H9 (cell line): ENCODE measurements at regions not wholly inside any gene's neighbourhood (a gene's known extent, or its start where the extent isn't known, plus 50 kb on each side); places are given as distances from the start of the nearest gene placed in this dataset.

ENCODE experiments used
- DNase-seq: peaks from one replicate; pipeline ENCODE4 v3.0.0-alpha.2; 2017
- H2AFZ ChIP-seq: one replicate; pipeline ENCODE4 v1.6.1; 2013; ENCODE audit warnings: mild to moderate bottlenecking, low read length, control low read depth, moderate library complexity
- H2AK5ac ChIP-seq: 2 replicates; pipeline ENCODE4 v1.6.1; 2013; ENCODE audit warnings: low read length, control low read depth, mixed read lengths; ENCODE audit not compliant: insufficient read length
- H2BK120ac ChIP-seq: one replicate; pipeline ENCODE4 v1.6.1; 2013; ENCODE audit warnings: low read depth, mild to moderate bottlenecking, low read length, control low read depth, inconsistent platforms; ENCODE audit not compliant: poor library complexity, severe bottlenecking
- H2BK12ac ChIP-seq: 2 replicates; pipeline ENCODE4 v1.6.1; 2013; ENCODE audit warnings: low read length, control low read depth, mixed read lengths, low read depth; ENCODE audit not compliant: insufficient read length
- H2BK15ac ChIP-seq: 2 replicates; pipeline ENCODE4 v1.6.1; 2013; ENCODE audit warnings: low read depth, low read length, control low read depth
- H2BK20ac ChIP-seq: one replicate; pipeline ENCODE4 v1.6.1; 2013; ENCODE audit warnings: low read depth, mild to moderate bottlenecking, low read length, control low read depth, inconsistent platforms; ENCODE audit not compliant: poor library complexity, severe bottlenecking
- H2BK5ac ChIP-seq: 2 replicates; pipeline ENCODE4 v1.6.1; 2013; ENCODE audit warnings: low read length, control low read depth, mixed read lengths; ENCODE audit not compliant: insufficient read length
- H3K14ac ChIP-seq: 2 replicates; pipeline ENCODE4 v1.6.1; 2013; ENCODE audit warnings: low read length, control low read depth; ENCODE audit not compliant: insufficient read depth
- H3K18ac ChIP-seq: 2 replicates; pipeline ENCODE4 v1.6.1; 2013; ENCODE audit warnings: low read depth, mild to moderate bottlenecking, mixed read lengths, low read length, control low read depth; ENCODE audit not compliant: insufficient read length
- H3K23ac ChIP-seq: 2 replicates; pipeline ENCODE4 v1.6.1; 2013; ENCODE audit warnings: low read length, control low read depth, mixed read lengths, low read depth; ENCODE audit not compliant: insufficient read length
- H3K23me2 ChIP-seq: 2 replicates; pipeline ENCODE4 v1.6.1; 2013; ENCODE audit warnings: low read depth, mild to moderate bottlenecking, mixed read lengths, low read length, control low read depth; ENCODE audit not compliant: insufficient read length, poor library complexity, severe bottlenecking
- H3K27ac ChIP-seq: 2 replicates; pipeline ENCODE4 v1.5.1; 2013; ENCODE audit warnings: low read length, control low read depth, mixed read lengths, low read depth; ENCODE audit not compliant: insufficient read length
- H3K27me3 ChIP-seq: 2 replicates; pipeline ENCODE4 v1.6.1; 2013; ENCODE audit warnings: low read length, control low read depth, inconsistent platforms; ENCODE audit not compliant: insufficient read depth
- H3K4ac ChIP-seq: 2 replicates; pipeline ENCODE4 v1.6.1; 2013; ENCODE audit warnings: low read depth, mild to moderate bottlenecking, control low read depth, inconsistent platforms, low read length, moderate library complexity
- H3K4me1 ChIP-seq: 2 replicates; pipeline ENCODE4 v1.6.1; 2013; ENCODE audit warnings: low read length, control low read depth, inconsistent platforms; ENCODE audit not compliant: insufficient read depth
- H3K4me2 ChIP-seq: 2 replicates; pipeline ENCODE4 v1.6.1; 2013; ENCODE audit warnings: low read length, control low read depth, mixed read lengths; ENCODE audit not compliant: insufficient read length, insufficient read depth
- H3K56ac ChIP-seq: 2 replicates; pipeline ENCODE4 v1.6.1; 2013; ENCODE audit warnings: low read depth, mild to moderate bottlenecking, mixed read lengths, low read length, control low read depth; ENCODE audit not compliant: insufficient read length
- H3K79me1 ChIP-seq: 2 replicates; pipeline ENCODE4 v1.6.1; 2013; ENCODE audit warnings: low read depth, mild to moderate bottlenecking, moderate library complexity, low read length, control low read depth, inconsistent platforms; ENCODE audit not compliant: insufficient read depth, poor library complexity, severe bottlenecking
- H3K79me2 ChIP-seq: 2 replicates; pipeline ENCODE4 v1.6.1; 2013; ENCODE audit warnings: low read length, control low read depth, inconsistent platforms; ENCODE audit not compliant: insufficient read depth
- H3K9ac ChIP-seq: 2 replicates; pipeline ENCODE4 v1.6.1; 2013; ENCODE audit warnings: low read length, control low read depth, mixed read lengths; ENCODE audit not compliant: insufficient read length; ENCODE audit errors: extremely low read depth
- H3K9me3 ChIP-seq: one replicate; pipeline ENCODE4 v1.6.1; 2013; ENCODE audit warnings: low read depth, low read length, inconsistent platforms; ENCODE audit not compliant: control insufficient read depth
- H3T11ph ChIP-seq: one replicate; pipeline ENCODE4 v1.6.1; 2013; ENCODE audit warnings: mild to moderate bottlenecking, low read length, control low read depth, inconsistent platforms
- H4K20me1 ChIP-seq: one replicate; pipeline ENCODE4 v1.6.1; 2013; ENCODE audit not compliant: control insufficient read depth, insufficient read length, insufficient read depth
- H4K5ac ChIP-seq: 2 replicates; pipeline ENCODE4 v1.6.1; 2013; ENCODE audit warnings: low read depth, mild to moderate bottlenecking, mixed read lengths, low read length, control low read depth; ENCODE audit not compliant: insufficient read length
- H4K8ac ChIP-seq: replicated peaks from 2 replicates; pipeline ENCODE4 v1.6.1; 2013; ENCODE audit warnings: low read length, control low read depth, mixed read lengths, low read depth; ENCODE audit not compliant: insufficient read length
- H4K91ac ChIP-seq: 2 replicates; pipeline ENCODE4 v1.6.1; 2013; ENCODE audit warnings: low read depth, mild to moderate bottlenecking, moderate library complexity, mixed read lengths, low read length, control low read depth; ENCODE audit not compliant: insufficient read length
- H3K27ac Mint-ChIP-seq, 3 experiments: 2 replicates in 2 of 3; 3 replicates in 1 of 3; pipeline ENCODE4 v1.8.0; 2020 to 2021; ENCODE audit warnings: mixed read lengths in 3 of 3, mild to moderate bottlenecking in 1 of 3, moderate library complexity in 1 of 3
- H3K27me3 Mint-ChIP-seq: 2 replicates; pipeline ENCODE4 v1.8.0; 2021; ENCODE audit warnings: low read depth, mild to moderate bottlenecking, moderate library complexity, mixed read lengths
- H3K36me3 Mint-ChIP-seq, 3 experiments: 2 replicates in 2 of 3; 3 replicates in 1 of 3; pipeline ENCODE4 v1.8.0; 2020 to 2021; ENCODE audit warnings: low read depth in 3 of 3, mixed read lengths in 3 of 3; ENCODE audit not compliant: insufficient read depth in 1 of 3
- H3K4me1 Mint-ChIP-seq, 2 experiments: 2 replicates each; pipeline ENCODE4 v1.8.0; 2020; ENCODE audit warnings: mixed read lengths in 2 of 2
- H3K4me3 Mint-ChIP-seq, 2 experiments: 2 replicates in 1 of 2; 3 replicates in 1 of 2; pipeline ENCODE4 v1.8.0; 2020 to 2021; ENCODE audit warnings: mild to moderate bottlenecking in 2 of 2, mixed read lengths in 2 of 2, moderate library complexity in 1 of 2
- H3K9me3 Mint-ChIP-seq, 2 experiments: 2 replicates in 1 of 2; 3 replicates in 1 of 2; pipeline ENCODE4 v1.8.0; 2020; ENCODE audit warnings: mild to moderate bottlenecking in 2 of 2, mixed read lengths in 2 of 2, moderate library complexity in 1 of 2
- WGBS: extraction: QIAGEN DNeasy Blood & Tissue Kit; methylation state at CpG from one replicate; pipeline ENCODE4 v1.1.7; 2013; ENCODE audit warnings: missing lambda C conversion rate, low lambda C conversion rate, mixed read lengths; ENCODE audit not compliant: insufficient read length; ENCODE audit errors: extremely low coverage; 5-methylcytosine and 5-hydroxymethylcytosine counted together
- TF ChIP-seq, protein P1 (sequence below): fragments of 200-600 bp; sonication (generic); conservative IDR thresholded peaks from 3 replicates; pipeline ENCODE4 v1.8.0; 2021; ENCODE audit warnings: antibody characterized with exemption, mild to moderate bottlenecking

GRCh38 chr13:73244467-73244866 lies 185.7 kb downstream of the KLF5 start:
- H4K5ac ChIP-seq: no peak overlapping the region
- WGBS: no CpG with 5 or more reads among the region's 4 CpGs
- no peak overlapping the region for H2BK12ac ChIP-seq
- H3K9ac ChIP-seq: no peak overlapping the region
- Mint-ChIP-seq H3K4me3 (no peak overlapping the region), H3K9me3 (no peaks in the 10 kb centered on the region), H3K27ac (no peak overlapping the region), H3K4me1 (peaks cover 6 to 8% of the 10 kb centered on the region in 2 experiments), H3K27me3 (no peaks in the 10 kb centered on the region), H3K36me3 (no peaks in the 10 kb centered on the region)
- TF ChIP-seq, protein P1, sequence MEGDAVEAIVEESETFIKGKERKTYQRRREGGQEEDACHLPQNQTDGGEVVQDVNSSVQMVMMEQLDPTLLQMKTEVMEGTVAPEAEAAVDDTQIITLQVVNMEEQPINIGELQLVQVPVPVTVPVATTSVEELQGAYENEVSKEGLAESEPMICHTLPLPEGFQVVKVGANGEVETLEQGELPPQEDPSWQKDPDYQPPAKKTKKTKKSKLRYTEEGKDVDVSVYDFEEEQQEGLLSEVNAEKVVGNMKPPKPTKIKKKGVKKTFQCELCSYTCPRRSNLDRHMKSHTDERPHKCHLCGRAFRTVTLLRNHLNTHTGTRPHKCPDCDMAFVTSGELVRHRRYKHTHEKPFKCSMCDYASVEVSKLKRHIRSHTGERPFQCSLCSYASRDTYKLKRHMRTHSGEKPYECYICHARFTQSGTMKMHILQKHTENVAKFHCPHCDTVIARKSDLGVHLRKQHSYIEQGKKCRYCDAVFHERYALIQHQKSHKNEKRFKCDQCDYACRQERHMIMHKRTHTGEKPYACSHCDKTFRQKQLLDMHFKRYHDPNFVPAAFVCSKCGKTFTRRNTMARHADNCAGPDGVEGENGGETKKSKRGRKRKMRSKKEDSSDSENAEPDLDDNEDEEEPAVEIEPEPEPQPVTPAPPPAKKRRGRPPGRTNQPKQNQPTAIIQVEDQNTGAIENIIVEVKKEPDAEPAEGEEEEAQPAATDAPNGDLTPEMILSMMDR: no peak
- H2AFZ ChIP-seq: no peak overlapping the region
- H3K4me1 ChIP-seq: 0 out of 2 replicates have a peak, but pooled peaks cover 6% of the 10 kb centered on the region
- no peak overlapping the region for H2BK5ac ChIP-seq
- DNase-seq: no peak
- H2BK20ac ChIP-seq: no peak overlapping the region
- H2AK5ac ChIP-seq: no peak overlapping the region
- no peak overlapping the region for H3K56ac ChIP-seq
- no peak overlapping the region for H3K4me2 ChIP-seq
- H3K79me2 ChIP-seq: no peaks in the 10 kb centered on the region
- no peak overlapping the region for H3K14ac ChIP-seq
- no peak overlapping the region for H3K27ac ChIP-seq
- H4K8ac ChIP-seq: no peak overlapping the region
- H3K23ac ChIP-seq: no peak overlapping the region
- H4K91ac ChIP-seq: no peak overlapping the region
- H3K79me1 ChIP-seq: no peaks in the 10 kb centered on the region
- no peaks in the 10 kb centered on the region for H3K23me2 ChIP-seq
- no peaks in the 10 kb centered on the region for H4K20me1 ChIP-seq
- H3K27me3 ChIP-seq: no peaks in the 10 kb centered on the region
- no peak overlapping the region for H3T11ph ChIP-seq
- H3K4ac ChIP-seq: no peak overlapping the region
- no peak overlapping the region for H2BK15ac ChIP-seq
- H2BK120ac ChIP-seq: no peak overlapping the region
- no peaks in the 10 kb centered on the region for H3K9me3 ChIP-seq
- H3K18ac ChIP-seq: no peak overlapping the region
